Hepatocyte (in vitro differentiated cells): ENCODE measurements at regions not wholly inside any gene's neighbourhood (a gene's known extent, or its start where the extent isn't known, plus 50 kb on each side); places are given as distances from the start of the nearest gene placed in this dataset.

ENCODE experiments used
- DNase-seq: peaks from one replicate; pipeline ENCODE4 v3.0.0-alpha.2; 2016; ENCODE audit warnings: low spot score
- H2AFZ ChIP-seq: fragments of 200-600 bp; sonication (generic); 2 replicates; pipeline ENCODE4 v1.6.0; 2016; ENCODE audit warnings: antibody characterized with exemption, mild to moderate bottlenecking
- H3K27ac ChIP-seq: fragments of 200-600 bp; sonication (generic); 2 replicates; pipeline ENCODE4 v1.5.1; 2016; ENCODE audit warnings: mild to moderate bottlenecking
- H3K27me3 ChIP-seq: fragments of 200-600 bp; sonication (generic); 2 replicates; pipeline ENCODE4 v1.6.1; 2016
- H3K36me3 ChIP-seq: fragments of 200-600 bp; sonication (generic); replicated peaks from 2 replicates; pipeline ENCODE4 v1.5.1; 2016; ENCODE audit warnings: low read depth; ENCODE audit not compliant: insufficient read depth
- H3K4me1 ChIP-seq: fragments of 200-600 bp; sonication (generic); 2 replicates; pipeline ENCODE4 v1.5.1; 2016; ENCODE audit warnings: mild to moderate bottlenecking, moderate library complexity; ENCODE audit not compliant: insufficient read depth
- H3K4me2 ChIP-seq: fragments of 200-600 bp; sonication (generic); 2 replicates; pipeline ENCODE4 v1.6.0; 2016
- H3K4me3 ChIP-seq: fragments of 200-600 bp; sonication (generic); 2 replicates; pipeline ENCODE4 v1.5.1; 2016; ENCODE audit warnings: mild to moderate bottlenecking
- H3K79me2 ChIP-seq: fragments of 200-600 bp; sonication (generic); 2 replicates; pipeline ENCODE4 v1.6.0; 2017; ENCODE audit warnings: mild to moderate bottlenecking
- H3K9me2 ChIP-seq: fragments of 200-600 bp; sonication (generic); replicated peaks from 2 replicates; pipeline ENCODE4 v1.6.0; 2017; ENCODE audit warnings: mild to moderate bottlenecking; ENCODE audit not compliant: insufficient read depth
- H3K9me3 ChIP-seq: fragments of 200-600 bp; sonication (generic); 2 replicates; pipeline ENCODE4 v1.5.1; 2016; ENCODE audit warnings: low read depth, mild to moderate bottlenecking
- H4K20me1 ChIP-seq: fragments of 200-600 bp; sonication (generic); 2 replicates; pipeline ENCODE4 v1.6.0; 2016; ENCODE audit warnings: mild to moderate bottlenecking; ENCODE audit not compliant: insufficient read depth, poor library complexity, severe bottlenecking
- EZH2 ChIP-seq: fragments of 200-600 bp; sonication (generic); IDR thresholded peaks from 2 replicates; pipeline ENCODE4 v1.6.1; 2016; ENCODE audit warnings: antibody characterized with exemption, mild to moderate bottlenecking, borderline replicate concordance
- EZH2phosphoT487 ChIP-seq: fragments of 200-600 bp; sonication (generic); IDR thresholded peaks from one replicate; pipeline ENCODE4 v1.6.1; 2018; ENCODE audit warnings: antibody characterized with exemption, mild to moderate bottlenecking, low read depth, moderate library complexity; ENCODE audit not compliant: unreplicated experiment, severe bottlenecking
- WGBS: methylation state at CpG from one replicate; pipeline ENCODE4 v1.1.6; 2016; ENCODE audit warnings: low lambda C conversion rate; ENCODE audit errors: missing lambda C conversion rate; 5-methylcytosine and 5-hydroxymethylcytosine counted together
- TF ChIP-seq, protein P1 (sequence below): fragments of 200-600 bp; sonication (generic); IDR thresholded peaks from 2 replicates; pipeline ENCODE4 v1.5.1; 2016; ENCODE audit warnings: antibody characterized with exemption, mild to moderate bottlenecking; ENCODE audit not compliant: poor library complexity

DNA sequence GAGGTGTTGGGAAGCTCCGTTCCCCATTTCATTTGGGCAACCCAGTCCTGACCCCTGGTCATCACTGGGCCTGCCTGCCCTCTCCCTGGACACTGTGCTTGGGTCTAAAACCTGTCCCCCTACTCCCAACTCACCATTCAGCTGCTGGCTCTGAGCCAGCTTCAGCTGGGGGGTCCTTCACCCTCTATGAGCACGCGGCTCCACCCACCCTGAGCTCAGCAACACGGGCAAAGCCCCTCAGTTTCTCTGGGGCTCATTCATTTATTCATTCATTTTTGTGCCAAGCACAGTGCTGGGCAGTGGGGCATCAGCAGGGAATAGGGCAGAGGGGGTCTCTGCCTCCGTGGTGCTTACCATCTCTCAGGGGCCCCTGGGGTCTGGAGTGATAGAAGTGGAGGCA lies 199.8 kb upstream of the MVB12B start:
- 87% methylated on average over 5 of the region's 5 CpGs for WGBS
- no peak for DNase-seq
- no peaks in the 10 kb centered on the region for H3K79me2 ChIP-seq
- H3K4me1 ChIP-seq = peaks cover 9% of the 10 kb centered on the region
- no peak overlapping the region for H3K4me3 ChIP-seq
- H4K20me1 ChIP-seq = no peaks in the 10 kb centered on the region
- H3K27ac ChIP-seq = no peak overlapping the region
- no peak overlapping the region for H2AFZ ChIP-seq
- no peak for TF ChIP-seq EZH2phosphoT487
- no peak overlapping the region for H3K4me2 ChIP-seq
- H3K9me3 ChIP-seq = no peaks in the 10 kb centered on the region
- no peaks in the 10 kb centered on the region for H3K36me3 ChIP-seq
- peaks cover 5% of the 10 kb centered on the region for H3K27me3 ChIP-seq
- no peaks in the 10 kb centered on the region for H3K9me2 ChIP-seq

DNA sequence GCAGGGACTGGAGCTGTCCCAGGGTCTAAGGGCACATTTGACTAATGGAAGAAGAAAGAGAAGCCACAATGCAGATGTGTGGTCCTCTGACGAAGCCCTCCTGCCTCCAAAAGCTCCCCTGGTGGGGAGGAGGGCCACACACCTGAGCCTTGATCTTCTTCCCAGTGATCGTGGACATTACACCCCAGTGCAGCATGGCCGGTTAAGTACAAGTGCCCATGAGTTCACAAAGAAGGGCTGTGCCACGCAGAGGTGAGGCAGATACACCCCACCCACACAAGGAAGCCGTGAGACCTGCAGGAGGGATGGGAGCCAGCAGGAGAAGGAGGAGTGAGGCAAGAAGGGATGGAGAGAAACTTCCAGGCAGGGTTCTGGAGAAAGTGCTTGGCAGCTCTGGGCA lies 199.0 kb upstream of the MVB12B start:
- H3K4me1 ChIP-seq = peaks cover 9% of the 10 kb centered on the region
- no peak overlapping the region for H3K4me3 ChIP-seq
- peaks cover 5% of the 10 kb centered on the region for H3K27me3 ChIP-seq
- no peaks in the 10 kb centered on the region for H3K36me3 ChIP-seq
- no peaks in the 10 kb centered on the region for H3K9me3 ChIP-seq
- no peaks in the 10 kb centered on the region for H3K79me2 ChIP-seq
- WGBS = 80% methylated on average over 5 of the region's 5 CpGs
- no peak overlapping the region for H3K4me2 ChIP-seq
- H3K27ac ChIP-seq = no peak overlapping the region
- TF ChIP-seq, protein P1, sequence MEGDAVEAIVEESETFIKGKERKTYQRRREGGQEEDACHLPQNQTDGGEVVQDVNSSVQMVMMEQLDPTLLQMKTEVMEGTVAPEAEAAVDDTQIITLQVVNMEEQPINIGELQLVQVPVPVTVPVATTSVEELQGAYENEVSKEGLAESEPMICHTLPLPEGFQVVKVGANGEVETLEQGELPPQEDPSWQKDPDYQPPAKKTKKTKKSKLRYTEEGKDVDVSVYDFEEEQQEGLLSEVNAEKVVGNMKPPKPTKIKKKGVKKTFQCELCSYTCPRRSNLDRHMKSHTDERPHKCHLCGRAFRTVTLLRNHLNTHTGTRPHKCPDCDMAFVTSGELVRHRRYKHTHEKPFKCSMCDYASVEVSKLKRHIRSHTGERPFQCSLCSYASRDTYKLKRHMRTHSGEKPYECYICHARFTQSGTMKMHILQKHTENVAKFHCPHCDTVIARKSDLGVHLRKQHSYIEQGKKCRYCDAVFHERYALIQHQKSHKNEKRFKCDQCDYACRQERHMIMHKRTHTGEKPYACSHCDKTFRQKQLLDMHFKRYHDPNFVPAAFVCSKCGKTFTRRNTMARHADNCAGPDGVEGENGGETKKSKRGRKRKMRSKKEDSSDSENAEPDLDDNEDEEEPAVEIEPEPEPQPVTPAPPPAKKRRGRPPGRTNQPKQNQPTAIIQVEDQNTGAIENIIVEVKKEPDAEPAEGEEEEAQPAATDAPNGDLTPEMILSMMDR = no peak
- TF ChIP-seq EZH2 (no peak), EZH2phosphoT487 (no peak)
- no peaks in the 10 kb centered on the region for H3K9me2 ChIP-seq
- no peak overlapping the region for H2AFZ ChIP-seq
- no peak for DNase-seq
- H4K20me1 ChIP-seq = no peaks in the 10 kb centered on the region

DNA sequence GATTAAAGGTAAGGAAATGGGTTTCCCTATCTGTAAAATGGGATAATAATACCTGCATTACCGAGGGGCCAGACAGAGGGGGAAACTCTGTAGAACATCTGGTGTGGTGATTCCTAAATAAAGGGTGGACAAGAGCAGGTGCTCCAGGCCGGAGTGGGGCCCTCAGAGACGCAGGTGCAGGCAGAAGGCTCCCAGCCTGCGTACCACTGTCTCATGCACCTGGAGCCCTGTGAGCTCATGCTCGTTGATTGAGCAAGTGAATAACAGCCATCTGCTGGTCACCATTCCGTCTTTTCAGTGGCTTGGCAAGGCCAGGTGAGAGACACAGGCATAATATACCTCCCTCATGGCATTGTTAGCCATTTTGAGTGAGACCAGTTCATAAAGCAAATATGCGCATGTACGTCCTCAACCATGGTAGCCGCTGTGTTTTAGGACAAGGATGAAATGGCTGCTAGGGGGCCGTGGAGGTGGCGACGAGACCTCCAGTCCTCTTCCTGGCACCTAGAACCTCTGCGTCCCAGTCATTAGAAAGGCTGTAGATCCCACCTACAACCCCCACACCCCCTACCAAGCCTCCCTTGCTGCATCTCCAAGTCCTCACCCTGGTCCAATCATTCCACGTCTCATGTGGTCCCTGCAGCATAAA lies 198.0 kb upstream of the MVB12B start:
- Histone ChIP-seq H2AFZ (no peak overlapping the region), H3K4me1 (peaks cover 9% of the 10 kb centered on the region), H3K79me2 (no peaks in the 10 kb centered on the region), H3K9me2 (no peaks in the 10 kb centered on the region), H3K4me2 (no peak overlapping the region), H4K20me1 (no peaks in the 10 kb centered on the region), H3K4me3 (no peak overlapping the region), H3K9me3 (no peaks in the 10 kb centered on the region), H3K27me3 (peaks cover 5% of the 10 kb centered on the region), H3K36me3 (no peaks in the 10 kb centered on the region), H3K27ac (no peak overlapping the region)
- no peak for TF ChIP-seq EZH2
- no peak for TF ChIP-seq EZH2phosphoT487
- TF ChIP-seq, protein P1 = no peak
- 91% methylated on average over 14 of the region's 14 CpGs for WGBS
- DNase-seq = no peak

DNA sequence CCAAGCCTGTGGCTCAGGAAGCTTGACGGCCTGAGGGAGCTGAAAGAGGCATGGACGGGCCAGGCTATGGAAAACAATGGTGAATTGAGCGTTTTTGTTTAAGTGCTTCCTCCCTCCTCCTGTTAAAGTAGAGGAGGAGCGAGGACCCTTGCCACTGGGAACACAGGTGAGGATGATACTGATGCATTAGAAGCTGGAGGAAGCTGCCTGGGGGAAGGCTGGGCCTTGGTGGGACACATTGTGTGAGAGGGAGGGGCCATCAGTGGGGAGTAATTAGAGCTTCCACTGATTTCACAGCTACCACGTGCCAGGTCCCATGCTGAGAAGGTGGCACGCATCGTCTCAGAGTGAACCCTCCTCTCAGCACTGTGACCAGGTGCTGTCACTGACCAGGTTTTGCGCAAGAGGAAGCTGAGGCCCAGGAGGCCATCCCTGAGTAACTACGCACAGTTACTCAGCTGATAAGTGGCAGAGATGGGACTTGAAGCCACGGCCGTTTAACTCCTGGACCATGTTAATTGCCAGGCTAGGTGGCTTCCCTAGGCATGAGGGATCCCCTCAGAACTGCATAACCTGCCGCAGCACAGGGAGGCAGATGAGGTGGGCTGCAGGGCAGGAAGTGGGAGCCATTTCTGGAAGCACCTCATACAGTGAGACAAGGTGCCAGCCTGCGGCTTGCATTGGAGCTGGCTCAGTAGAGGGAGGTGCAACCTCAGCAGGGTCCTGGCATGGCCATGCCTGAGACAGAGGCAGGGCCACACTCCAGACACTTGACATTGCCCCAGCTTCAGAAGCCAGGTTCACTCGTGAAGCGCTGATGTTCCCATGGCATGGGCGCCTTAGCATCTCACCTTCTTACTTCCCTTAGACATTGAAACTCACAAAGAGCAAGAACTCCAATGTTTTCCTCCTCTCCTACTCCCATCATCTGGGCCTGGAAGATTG lies 195.3 kb upstream of the MVB12B start:
- no peaks in the 10 kb centered on the region for H3K36me3 ChIP-seq
- H3K27me3 ChIP-seq = peaks cover 5% of the 10 kb centered on the region
- H3K4me1 ChIP-seq = no peaks in the 10 kb centered on the region
- 85% methylated on average over 16 of the region's 16 CpGs for whole genome bisulfite sequencing
- DNase-seq = no peak
- no peaks in the 10 kb centered on the region for H3K79me2 ChIP-seq
- H3K9me3 ChIP-seq = no peaks in the 10 kb centered on the region
- H3K4me2 ChIP-seq = no peak overlapping the region
- H2AFZ ChIP-seq = no peak overlapping the region
- H3K27ac ChIP-seq = no peak overlapping the region
- TF ChIP-seq EZH2 (no peak), EZH2phosphoT487 (no peak)
- TF ChIP-seq, protein P1 = no peak
- H3K4me3 ChIP-seq = no peak overlapping the region
- no peaks in the 10 kb centered on the region for H4K20me1 ChIP-seq
- H3K9me2 ChIP-seq = no peaks in the 10 kb centered on the region
